Heart left ventricle (tissue), 16 donors: ENCODE measurements at regions not wholly inside any gene's neighbourhood (a gene's known extent, or its start where the extent isn't known, plus 50 kb on each side); places are given as distances from the start of the nearest gene placed in this dataset.

Source experiments
- ATAC-seq, 4 donors: fragments of 200-7000 bp; cut with Tn5 transposase; one replicate each; pipeline ENCODE4 v1.9.1; 2020 to 2022; ENCODE audit warnings: moderate library complexity in 4 of 4, mild to moderate bottlenecking in 3 of 4, moderate number of reproducible peaks in 1 of 4
- DNase-seq, 5 donors: peaks; one replicate each; pipeline ENCODE4 v3.0.0-alpha.2; 2020
- H3K27ac ChIP-seq, 12 donors: fragments of 200-600 bp; sonication (generic) in 4 of 12; one replicate each; pipeline versions ENCODE4 v1.5.0 to v1.8.0; 2016 to 2022; ENCODE audit warnings: mild to moderate bottlenecking in 2 of 12
- H3K27me3 ChIP-seq, 9 donors: fragments of 200-600 bp; sonication (generic) in 2 of 9; one replicate each; pipeline versions ENCODE4 v1.5.1 to v1.8.0; 2016 to 2022; ENCODE audit warnings: mild to moderate bottlenecking in 3 of 9
- H3K36me3 ChIP-seq, 9 donors: fragments of 200-600 bp; sonication (generic) in 2 of 9; one replicate each; pipeline versions ENCODE4 v1.5.0 to v1.8.0; 2018 to 2022; ENCODE audit warnings: mild to moderate bottlenecking in 2 of 9
- H3K4me1 ChIP-seq, 12 donors: fragments of 200-600 bp; sonication (generic) in 4 of 12; one replicate each; pipeline versions ENCODE4 v1.5.0 to v1.8.0; 2016 to 2022; ENCODE audit warnings: mild to moderate bottlenecking in 3 of 12
- H3K4me3 ChIP-seq, 12 donors: fragments of 200-600 bp; sonication (generic) in 4 of 12; one replicate each; pipeline versions ENCODE4 v1.5.0 to v1.8.0; 2017 to 2022; ENCODE audit warnings: mild to moderate bottlenecking in 9 of 12, moderate library complexity in 4 of 12
- H3K9me3 ChIP-seq, 12 donors: fragments of 200-600 bp; sonication (generic) in 4 of 12; one replicate each; pipeline versions ENCODE4 v1.5.0 to v1.8.0; 2016 to 2022; ENCODE audit warnings: mild to moderate bottlenecking in 1 of 12
- POLR2A ChIP-seq, 2 donors: fragments of 450-650 bp; IDR thresholded peaks; one replicate each; pipeline ENCODE4 v1.6.1; 2017; ENCODE audit warnings: antibody characterized with exemption in 2 of 2, mild to moderate bottlenecking in 2 of 2, moderate library complexity in 2 of 2
- WGBS, 4 donors: extraction: QIAGEN DNeasy Blood & Tissue Kit in 2 of 4; methylation state at CpG; one replicate each; pipeline versions ENCODE4 v1.1.5 to v1.1.7; 2013 to 2018; 5-methylcytosine and 5-hydroxymethylcytosine counted together
- intact Hi-C, 10 donors: fragments of 100-400 bp; cut with DNase I; formaldehyde crosslinking; loops; one replicate each; pipeline versions ENCODE4 v1.11.1 to v1.14.2; 2022
- TF ChIP-seq, protein P1 (sequence below), 12 donors: fragments of 200-600 bp; sonication (generic) in 4 of 12; IDR thresholded peaks; one replicate each; pipeline versions ENCODE4 v1.5.0 to v1.8.0; 2018 to 2022; ENCODE audit warnings: antibody characterized with exemption in 12 of 12, mild to moderate bottlenecking in 5 of 12
- donor health status: ischemic (EF 13 %, LVEDD 7.1; RV severe dilation, severe dysfunction).
- donor health status: healthy with polysubstance abuse.
- donor health status: DM: no; HTN: yes; CAD: no.
- donor health status: DM: no; HTN: no; CAD: no.
- donor health status: ischemic (EF 25% LVEDD 6.9; RV normal size, moderate dysfunction).
- donor health status: ischemic (EF 25% LVEDD 5.7; RV mildly dilated, moderate dysfunction).
- donor health status: healthy.
- donor health status: DM: yes; HTN: yes; CAD: no.
- donor health status: ischemic (EF 35%, LVEDD 5.7; RV mildly dilated, moderate dysfunction).
- donor health status: nonischemic (EF 11% LVEDD 7.7; RV severe dilation, severe dysfunction).
- donor health status: DM: yes; HTN: yes; CAD: no.
- donor health status: PGD.
- donor health status: ischemic (EF 29% LVEDD 5.4; RV normal size, mild dysfunction).
- donor health status: nonischemic (EF 23%, LVEDD 6.1; RV moderate dilation, normal function).

- Histone ChIP-seq H3K27me3 (no peaks in the 10 kb centered on the region), H3K36me3 (no peaks in the 10 kb centered on the region), H3K27ac (no peak overlapping the region), H3K4me1 (no peaks in the 10 kb centered on the region), H3K4me3 (no peak overlapping the region), H3K9me3 (no peaks in the 10 kb centered on the region)
- intact Hi-C loops: no loop called here
- DNase-seq: no peak
- 83 to 96% (median 92%) methylated on average over 1 of the region's 1 CpG for WGBS, 4 donors
- no peak for TF ChIP-seq POLR2A (IDR thresholded peaks at IDR 0.05)
- no peak for ATAC-seq
These were observed 85.2 kb upstream of the NPVF start for GRCh38 chr7:25313526-25313925.

DNA sequence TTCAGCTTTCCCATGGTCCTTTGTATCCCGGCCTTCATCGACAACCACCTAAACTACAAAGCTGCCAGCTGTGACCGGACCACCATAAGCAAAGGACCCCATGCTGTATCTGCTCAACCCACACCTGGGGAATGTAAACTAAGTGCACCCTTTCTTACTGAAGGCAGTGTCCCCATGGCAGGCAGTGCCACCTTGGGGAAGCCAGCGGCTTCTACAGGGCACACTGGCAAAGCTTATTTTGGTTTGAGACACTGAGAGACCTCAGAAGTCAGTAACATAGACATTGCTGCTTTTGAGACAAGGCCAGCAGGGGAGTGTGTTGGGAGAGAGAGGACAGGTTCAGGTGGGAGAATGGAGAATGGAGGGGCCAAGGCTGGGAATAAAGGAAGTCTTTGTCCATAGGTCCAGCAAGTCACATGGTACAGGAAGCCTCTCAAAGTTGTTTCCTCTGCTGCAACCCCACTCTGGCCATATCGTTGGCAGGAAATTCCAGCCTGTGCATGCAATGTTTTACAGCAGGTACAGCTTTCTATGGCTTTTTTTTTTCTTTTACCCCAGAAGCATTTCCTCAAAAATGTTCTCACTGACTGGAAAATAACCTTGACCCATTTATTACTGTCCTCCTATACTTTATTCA, 85.9 kb upstream of the NPVF start:
- H3K27ac ChIP-seq: no peak overlapping the region
- H3K4me3 ChIP-seq: no peak overlapping the region
- intact Hi-C loops: no loop called here
- no peaks in the 10 kb centered on the region for H3K9me3 ChIP-seq
- no peaks in the 10 kb centered on the region for H3K4me1 ChIP-seq
- no peak for ATAC-seq
- DNase-seq: no peak
- 84 to 87% (median 85%) methylated on average over 5 of the region's 5 CpGs for WGBS, 4 donors
- TF ChIP-seq, protein P1, sequence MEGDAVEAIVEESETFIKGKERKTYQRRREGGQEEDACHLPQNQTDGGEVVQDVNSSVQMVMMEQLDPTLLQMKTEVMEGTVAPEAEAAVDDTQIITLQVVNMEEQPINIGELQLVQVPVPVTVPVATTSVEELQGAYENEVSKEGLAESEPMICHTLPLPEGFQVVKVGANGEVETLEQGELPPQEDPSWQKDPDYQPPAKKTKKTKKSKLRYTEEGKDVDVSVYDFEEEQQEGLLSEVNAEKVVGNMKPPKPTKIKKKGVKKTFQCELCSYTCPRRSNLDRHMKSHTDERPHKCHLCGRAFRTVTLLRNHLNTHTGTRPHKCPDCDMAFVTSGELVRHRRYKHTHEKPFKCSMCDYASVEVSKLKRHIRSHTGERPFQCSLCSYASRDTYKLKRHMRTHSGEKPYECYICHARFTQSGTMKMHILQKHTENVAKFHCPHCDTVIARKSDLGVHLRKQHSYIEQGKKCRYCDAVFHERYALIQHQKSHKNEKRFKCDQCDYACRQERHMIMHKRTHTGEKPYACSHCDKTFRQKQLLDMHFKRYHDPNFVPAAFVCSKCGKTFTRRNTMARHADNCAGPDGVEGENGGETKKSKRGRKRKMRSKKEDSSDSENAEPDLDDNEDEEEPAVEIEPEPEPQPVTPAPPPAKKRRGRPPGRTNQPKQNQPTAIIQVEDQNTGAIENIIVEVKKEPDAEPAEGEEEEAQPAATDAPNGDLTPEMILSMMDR (IDR thresholded peaks at IDR 0.05): no peak
- no peak for TF ChIP-seq POLR2A (IDR thresholded peaks at IDR 0.05)
- H3K36me3 ChIP-seq: no peaks in the 10 kb centered on the region
- no peaks in the 10 kb centered on the region for H3K27me3 ChIP-seq

DNA sequence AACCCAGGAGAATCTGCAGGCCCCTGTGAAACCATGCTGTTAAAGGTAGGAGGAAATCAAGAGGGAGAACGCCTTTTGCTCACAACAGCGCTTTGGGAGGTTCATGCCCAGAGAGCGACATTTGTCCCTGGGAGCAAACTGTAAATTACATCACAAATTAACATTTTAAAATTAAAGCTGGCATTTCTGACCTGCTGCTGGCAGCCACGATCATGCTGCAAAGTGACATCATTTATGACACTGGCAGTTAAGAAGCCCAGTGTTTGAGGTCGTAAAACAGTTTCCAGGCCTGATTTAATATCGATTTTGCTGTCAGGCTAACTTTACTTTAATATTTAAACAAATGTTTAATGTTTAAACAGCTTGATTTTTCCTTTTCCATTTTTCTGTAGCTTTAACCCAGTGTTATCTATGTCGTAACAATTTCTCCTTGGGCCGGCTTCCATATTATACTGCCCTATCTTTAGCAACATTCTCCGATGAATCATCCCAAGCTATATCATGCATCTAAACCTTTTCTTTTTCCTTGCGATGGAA, 86.5 kb upstream of the NPVF start:
- ATAC-seq (no peak), DNase-seq (no peak)
- H3K4me3 ChIP-seq: no peak overlapping the region
- no peaks in the 10 kb centered on the region for H3K27me3 ChIP-seq
- H3K4me1 ChIP-seq: no peaks in the 10 kb centered on the region
- no peaks in the 10 kb centered on the region for H3K36me3 ChIP-seq
- WGBS, 4 donors: 77 to 84% (median 80%) methylated on average over 10 of the region's 10 CpGs
- TF ChIP-seq POLR2A (IDR thresholded peaks at IDR 0.05): no peak
- TF ChIP-seq, protein P1 (IDR thresholded peaks at IDR 0.05): no peak
- H3K9me3 ChIP-seq: no peaks in the 10 kb centered on the region
- no peak overlapping the region for H3K27ac ChIP-seq
- intact Hi-C loops: no loop called here

GRCh38 chr7:25316366-25316765, 88.1 kb upstream of the NPVF start:
- WGBS, 4 donors: 73 to 97% (median 96%) methylated on average over 2 of the region's 2 CpGs
- intact Hi-C loops: no loop called here
- DNase-seq: no peak
- H3K36me3 ChIP-seq: no peaks in the 10 kb centered on the region
- no peaks in the 10 kb centered on the region for H3K4me1 ChIP-seq
- ATAC-seq: no peak
- H3K4me3 ChIP-seq: no peak overlapping the region
- H3K27ac ChIP-seq: no peak overlapping the region
- no peak for TF ChIP-seq POLR2A (IDR thresholded peaks at IDR 0.05)
- TF ChIP-seq, protein P1 (IDR thresholded peaks at IDR 0.05): no peak
- H3K9me3 ChIP-seq: no peaks in the 10 kb centered on the region
- H3K27me3 ChIP-seq: peaks cover 0 to 2% (median 0%) of the 10 kb centered on the region in 9 donors

DNA sequence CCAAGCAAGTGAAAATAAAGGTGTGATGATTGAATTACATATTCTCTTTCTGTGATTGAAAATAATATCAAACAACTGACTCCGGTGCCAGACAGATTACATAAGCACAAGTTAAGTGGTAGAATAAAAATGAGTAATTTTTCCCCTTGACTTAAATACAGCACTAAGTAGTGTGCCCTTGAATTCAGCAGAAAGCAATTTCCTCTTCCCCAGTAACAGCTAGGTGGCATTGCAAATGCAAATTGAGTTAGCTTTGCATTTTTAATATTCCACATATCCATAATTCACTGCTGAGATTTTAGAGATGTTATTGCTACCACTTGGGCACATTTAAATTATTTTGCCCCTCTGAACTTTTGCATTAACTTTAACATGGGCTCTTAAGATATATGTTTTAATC, 89.8 kb upstream of the NPVF start:
- no peak overlapping the region for H3K27ac ChIP-seq
- 88 to 97% (median 90%) methylated on average over 1 of the region's 1 CpG for WGBS, 4 donors
- intact Hi-C loops: no loop called here
- H3K27me3 ChIP-seq: peaks cover 0 to 7% (median 0%) of the 10 kb centered on the region in 9 donors
- no peaks in the 10 kb centered on the region for H3K4me1 ChIP-seq
- TF ChIP-seq POLR2A (IDR thresholded peaks at IDR 0.05): no peak
- TF ChIP-seq, protein P1 (IDR thresholded peaks at IDR 0.05): no peak
- no peaks in the 10 kb centered on the region for H3K36me3 ChIP-seq
- no peak for DNase-seq
- no peaks in the 10 kb centered on the region for H3K9me3 ChIP-seq
- H3K4me3 ChIP-seq: no peak overlapping the region
- no peak for ATAC-seq
